ENCODE measurements at regions not wholly inside any gene's neighbourhood (a gene's known extent, or its start where the extent isn't known, plus 50 kb on each side); places are given as distances from the start of the nearest gene placed in this dataset.
A peak's percentile ranks its signal among the peaks of the same experiment; 100 is the strongest.

DNA sequence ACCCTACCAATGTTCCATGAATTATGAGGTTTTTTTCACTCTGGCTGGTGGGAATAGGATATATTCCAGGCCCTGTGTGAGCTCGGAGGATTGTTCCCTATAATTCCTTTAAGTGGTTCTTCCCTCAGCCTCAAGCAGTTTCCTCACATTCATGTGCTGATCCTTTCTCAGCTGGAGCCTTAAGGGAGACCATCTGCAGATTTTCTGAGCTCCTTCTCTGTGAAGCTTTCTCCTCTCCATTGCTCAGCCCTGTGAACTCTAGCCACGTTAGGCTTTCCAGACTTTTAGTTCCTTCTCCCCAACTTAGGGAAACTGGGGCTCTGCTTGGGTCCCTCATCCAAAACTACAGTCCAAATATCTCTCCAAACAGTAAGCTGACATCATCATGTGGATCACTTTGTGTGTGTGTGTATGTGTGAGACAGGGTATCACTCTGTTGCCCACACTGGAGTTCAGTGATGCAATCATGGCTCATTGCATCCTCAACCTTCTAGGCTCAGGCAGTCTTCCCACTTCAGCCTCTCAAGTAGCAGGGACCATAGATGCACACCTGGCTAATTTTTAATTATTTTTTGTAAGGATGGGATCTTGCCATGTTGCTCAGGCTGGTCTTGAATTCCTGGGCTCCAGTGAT lies 219.5 kb upstream of the OTX2 start:
- Histone ChIP-seq H3K9ac (ENCODE audit: low read depth, low read length) (no peak overlapping the region), H3K4me3 (ENCODE audit: low read length) (no peak overlapping the region)
- 17% methylated on average over 2 of the region's 2 CpGs for WGBS

DNA sequence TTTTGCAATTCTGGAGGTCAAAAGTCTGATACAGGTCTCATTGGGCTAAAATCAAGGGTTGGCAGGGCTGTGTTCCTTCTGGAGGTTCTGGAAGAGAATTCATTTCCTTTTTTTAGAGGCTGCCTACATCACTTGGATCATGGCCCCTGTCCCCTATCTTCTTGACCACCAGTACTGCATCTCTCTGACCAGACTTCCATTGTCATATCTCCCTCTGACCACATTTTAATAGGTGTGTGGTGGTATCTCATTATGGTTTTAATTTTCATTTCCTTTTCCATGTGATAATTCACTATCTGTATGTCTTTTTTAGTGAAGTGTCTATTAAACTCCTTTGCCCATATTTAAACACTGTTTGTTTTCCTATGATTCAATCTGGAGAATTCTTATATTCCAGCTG lies 215.2 kb upstream of the OTX2 start:
- no peak overlapping the region for H3K27ac ChIP-seq (ENCODE audit: low read depth, low read length)
- 0 out of 2 replicates have a peak, but pooled peaks cover 3% of the 10 kb centered on the region for H3K9me3 ChIP-seq (ENCODE audit: insufficient read depth, low read depth, low read length)
- peaks cover 19% of the 10 kb centered on the region for H3K4me1 ChIP-seq (ENCODE audit: insufficient read depth, low read length)
- H3K27me3 ChIP-seq (ENCODE audit: insufficient read depth, low read length) = no peaks in the 10 kb centered on the region
- no peak overlapping the region for H3K4me3 ChIP-seq (ENCODE audit: low read length)
- H3K36me3 ChIP-seq (ENCODE audit: insufficient read depth, low read length) = no peaks in the 10 kb centered on the region
- no peak overlapping the region for H3K9ac ChIP-seq (ENCODE audit: low read depth, low read length)

More for the DNA sequence above, 219.5 kb upstream of the OTX2 start:
- no peaks in the 10 kb centered on the region for H3K36me3 ChIP-seq (ENCODE audit: insufficient read depth, low read length)
- H3K4me1 ChIP-seq (ENCODE audit: insufficient read depth, low read length) = peaks cover 12% of the 10 kb centered on the region
- peak overlapping the region; percentile 62; the same call in 1 of the 2 replicates for H3K27ac ChIP-seq (ENCODE audit: low read depth, low read length)
- H3K9me3 ChIP-seq (ENCODE audit: insufficient read depth, low read depth, low read length) = peaks cover 9% of the 10 kb centered on the region; the same call in 1 of the 2 replicates
- no peaks in the 10 kb centered on the region for H3K27me3 ChIP-seq (ENCODE audit: insufficient read depth, low read length)

DNA sequence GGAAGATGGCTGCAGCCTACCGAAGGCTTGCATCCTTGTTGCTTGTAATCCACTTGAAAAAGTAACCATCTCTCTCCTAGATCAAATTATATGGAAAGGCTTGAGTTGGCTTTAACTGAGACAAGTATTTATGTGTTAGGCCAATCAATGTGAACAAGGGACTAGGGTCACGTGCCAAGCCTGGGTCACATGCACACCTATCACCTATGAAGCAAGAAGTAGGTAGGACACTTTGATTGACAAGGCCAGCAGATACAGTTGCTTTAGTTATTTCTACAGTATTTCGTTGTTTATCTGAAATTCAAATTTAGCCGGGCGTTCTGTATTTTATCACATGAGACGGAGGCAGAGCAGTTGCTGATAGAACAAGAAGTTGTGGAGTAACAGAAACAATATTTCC lies 212.3 kb upstream of the OTX2 start:
- 92% methylated on average over 6 of the region's 6 CpGs for WGBS
- no peak overlapping the region for H3K9ac ChIP-seq (ENCODE audit: low read depth, low read length)
- H3K9me3 ChIP-seq (ENCODE audit: insufficient read depth, low read depth, low read length) = 0 out of 2 replicates have a peak, but pooled peaks cover 3% of the 10 kb centered on the region
- H3K4me3 ChIP-seq (ENCODE audit: low read length) = no peak overlapping the region
- no peaks in the 10 kb centered on the region for H3K27me3 ChIP-seq (ENCODE audit: insufficient read depth, low read length)
- H3K27ac ChIP-seq (ENCODE audit: low read depth, low read length) = no peak overlapping the region
- H3K36me3 ChIP-seq (ENCODE audit: insufficient read depth, low read length) = no peaks in the 10 kb centered on the region
- H3K4me1 ChIP-seq (ENCODE audit: insufficient read depth, low read length) = peaks cover 7% of the 10 kb centered on the region; the same call in 1 of the 2 replicates

DNA sequence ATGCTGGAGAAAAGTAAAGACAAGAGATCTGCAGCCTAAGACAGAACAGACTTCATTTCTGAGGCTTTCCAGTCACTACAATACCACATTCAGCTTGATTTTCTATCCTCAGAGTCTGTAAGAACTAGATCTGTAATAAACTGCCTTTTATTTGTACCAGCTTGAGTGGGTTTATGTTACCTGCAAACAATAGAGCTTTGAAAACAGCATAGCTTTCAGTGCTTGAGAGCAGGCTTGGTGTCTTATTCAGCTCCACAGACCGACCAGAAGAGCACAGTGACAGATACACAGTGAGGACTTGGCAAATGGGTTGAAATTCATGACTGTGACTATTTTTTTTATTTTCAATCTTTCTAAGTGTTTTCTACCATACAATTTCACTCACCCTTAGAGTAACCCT lies 207.8 kb upstream of the OTX2 start:
- peaks cover 7% of the 10 kb centered on the region; the same call in 1 of the 2 replicates for H3K4me1 ChIP-seq (ENCODE audit: insufficient read depth, low read length)
- H3K4me3 ChIP-seq (ENCODE audit: low read length) = no peak overlapping the region
- no peak overlapping the region for H3K27ac ChIP-seq (ENCODE audit: low read depth, low read length)
- no peaks in the 10 kb centered on the region for H3K27me3 ChIP-seq (ENCODE audit: insufficient read depth, low read length)
- WGBS = 81% methylated on average over 1 of the region's 1 CpG
- H3K9ac ChIP-seq (ENCODE audit: low read depth, low read length) = no peak overlapping the region
- H3K9me3 ChIP-seq (ENCODE audit: insufficient read depth, low read depth, low read length) = peaks cover 14% of the 10 kb centered on the region
- H3K36me3 ChIP-seq (ENCODE audit: insufficient read depth, low read length) = no peaks in the 10 kb centered on the region

DNA sequence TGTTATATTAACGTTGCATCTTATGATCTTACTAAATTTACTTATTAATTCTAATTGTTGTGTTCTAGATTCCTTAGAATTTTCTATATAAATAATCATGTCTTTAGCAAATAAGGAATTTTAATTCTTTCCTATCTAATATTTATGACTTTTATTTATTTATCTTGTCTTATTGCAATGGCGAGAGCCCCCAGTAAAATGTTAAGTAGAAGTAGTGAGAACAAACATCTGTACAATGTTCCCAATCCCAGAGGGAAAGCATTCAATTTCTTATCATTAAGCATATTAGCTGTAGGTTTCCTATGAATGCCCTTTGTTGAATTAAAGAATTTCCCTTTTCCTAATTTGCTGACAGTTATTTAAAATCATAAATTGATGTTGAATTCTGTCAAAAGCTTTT lies 203.7 kb upstream of the OTX2 start:
- Histone ChIP-seq H3K36me3 (ENCODE audit: insufficient read depth, low read length) (no peaks in the 10 kb centered on the region), H3K27ac (ENCODE audit: low read depth, low read length) (no peak overlapping the region), H3K4me1 (ENCODE audit: insufficient read depth, low read length) (peaks cover 9% of the 10 kb centered on the region), H3K4me3 (ENCODE audit: low read length) (no peak overlapping the region), H3K27me3 (ENCODE audit: insufficient read depth, low read length) (no peaks in the 10 kb centered on the region), H3K9me3 (ENCODE audit: insufficient read depth, low read depth, low read length) (peaks cover 28% of the 10 kb centered on the region), H3K9ac (ENCODE audit: low read depth, low read length) (no peak overlapping the region)
- no CpG with 5 or more reads among the region's 2 CpGs for WGBS

DNA sequence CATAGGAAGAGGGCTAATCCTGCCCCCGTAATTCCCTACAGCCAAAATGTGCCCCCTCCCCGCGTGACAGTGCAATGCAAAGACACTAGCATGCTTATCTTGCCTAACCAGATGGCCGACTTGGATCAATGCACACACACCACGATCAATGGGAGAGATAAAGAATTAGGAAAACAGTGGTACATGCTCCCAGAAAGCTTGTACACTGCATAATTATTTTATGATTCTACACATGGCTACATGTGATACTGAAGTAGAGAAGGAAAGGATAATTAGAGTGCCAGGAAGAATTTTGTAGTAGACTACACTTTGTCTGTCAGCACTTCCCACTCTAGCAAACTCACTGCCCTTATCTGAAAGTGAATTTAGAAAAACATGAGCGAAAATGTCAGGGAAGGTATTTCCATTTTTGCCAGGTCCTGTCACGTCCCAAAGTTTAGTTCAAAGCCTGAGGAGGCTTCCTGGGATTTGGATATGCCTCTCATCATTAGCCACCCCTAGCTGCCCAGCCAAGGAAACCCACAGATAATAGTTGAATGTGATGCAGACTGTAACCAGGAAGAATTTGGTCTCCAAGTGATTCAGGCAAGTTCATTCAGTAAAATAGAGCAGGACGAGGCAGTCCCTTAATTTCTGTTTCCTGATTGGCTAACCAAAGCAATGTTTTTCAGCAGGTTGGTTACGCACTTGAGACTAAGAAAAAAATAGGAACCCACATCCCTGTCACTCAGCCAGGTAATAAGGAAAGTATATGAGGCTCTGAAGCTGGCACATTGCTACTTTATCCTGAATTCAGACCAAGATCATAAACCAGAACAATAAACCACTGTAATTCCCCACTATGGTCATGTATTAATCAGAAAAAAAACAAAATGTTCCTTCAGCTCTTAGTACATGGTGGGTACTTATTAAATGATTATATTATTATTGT lies 199.6 kb upstream of the OTX2 start:
- H3K4me3 ChIP-seq (ENCODE audit: low read length) = no peak overlapping the region
- peaks cover 21% of the 10 kb centered on the region for H3K4me1 ChIP-seq (ENCODE audit: insufficient read depth, low read length)
- H3K36me3 ChIP-seq (ENCODE audit: insufficient read depth, low read length) = no peaks in the 10 kb centered on the region
- H3K9me3 ChIP-seq (ENCODE audit: insufficient read depth, low read depth, low read length) = peaks cover 28% of the 10 kb centered on the region
- H3K9ac ChIP-seq (ENCODE audit: low read depth, low read length) = no peak overlapping the region
- H3K27me3 ChIP-seq (ENCODE audit: insufficient read depth, low read length) = no peaks in the 10 kb centered on the region
- H3K27ac ChIP-seq (ENCODE audit: low read depth, low read length) = no peak overlapping the region
- WGBS = 88% methylated on average over 9 of the region's 9 CpGs

DNA sequence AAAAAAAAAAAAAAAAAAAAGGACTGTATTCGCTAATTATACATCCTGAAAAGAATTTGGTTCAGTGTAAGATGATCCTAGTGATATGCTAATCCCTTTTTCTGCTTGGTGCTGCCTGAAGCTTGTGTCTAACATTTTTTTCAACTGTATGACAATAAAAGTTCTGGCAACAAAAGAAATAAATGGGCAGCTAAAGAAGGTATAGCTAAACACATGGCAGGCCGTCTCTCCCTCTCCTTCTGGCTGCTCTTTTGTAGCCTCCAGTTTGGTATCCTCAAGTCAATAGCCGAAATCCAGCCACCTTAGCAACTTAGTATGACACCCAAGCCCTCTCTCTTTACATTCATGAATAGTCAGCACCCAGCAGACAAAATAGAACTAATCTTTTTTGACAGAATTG lies 198.3 kb upstream of the OTX2 start:
- Histone ChIP-seq H3K27ac (ENCODE audit: low read depth, low read length) (no peak overlapping the region), H3K27me3 (ENCODE audit: insufficient read depth, low read length) (no peaks in the 10 kb centered on the region), H3K36me3 (ENCODE audit: insufficient read depth, low read length) (no peaks in the 10 kb centered on the region), H3K4me1 (ENCODE audit: insufficient read depth, low read length) (peaks cover 25% of the 10 kb centered on the region), H3K9ac (ENCODE audit: low read depth, low read length) (no peak overlapping the region), H3K9me3 (ENCODE audit: insufficient read depth, low read depth, low read length) (peaks cover 19% of the 10 kb centered on the region), H3K4me3 (ENCODE audit: low read length) (no peak overlapping the region)
- WGBS = 65% methylated on average over 3 of the region's 3 CpGs

DNA sequence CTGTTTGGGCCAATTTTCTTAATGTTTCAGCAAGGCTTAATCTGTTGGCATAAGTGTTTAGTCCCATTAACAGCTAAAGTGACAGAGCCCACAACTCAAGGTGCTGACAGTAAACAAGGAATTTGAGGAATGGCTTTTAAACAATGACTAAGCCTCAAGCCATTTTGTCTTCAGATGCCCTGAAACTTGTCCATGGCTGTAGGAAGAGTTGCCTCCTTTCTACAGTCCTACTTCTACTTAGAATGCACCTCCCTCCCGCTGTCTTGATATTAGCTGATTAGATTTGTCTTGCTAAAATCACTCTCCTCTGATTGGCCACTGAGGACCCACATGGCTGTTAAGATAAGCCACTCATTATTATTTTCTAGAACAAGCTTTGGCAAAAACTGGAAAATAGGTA lies 188.4 kb upstream of the OTX2 start:
- Histone ChIP-seq H3K36me3 (ENCODE audit: insufficient read depth, low read length) (no peaks in the 10 kb centered on the region), H3K27me3 (ENCODE audit: insufficient read depth, low read length) (no peaks in the 10 kb centered on the region), H3K4me1 (ENCODE audit: insufficient read depth, low read length) (peaks cover 34% of the 10 kb centered on the region), H3K9me3 (ENCODE audit: insufficient read depth, low read depth, low read length) (no peaks in the 10 kb centered on the region), H3K9ac (ENCODE audit: low read depth, low read length) (no peak overlapping the region), H3K4me3 (ENCODE audit: low read length) (no peak overlapping the region), H3K27ac (ENCODE audit: low read depth, low read length) (peak overlapping the region; percentile 53)
- WGBS = 25% methylated on average over 1 of the region's 1 CpG

DNA sequence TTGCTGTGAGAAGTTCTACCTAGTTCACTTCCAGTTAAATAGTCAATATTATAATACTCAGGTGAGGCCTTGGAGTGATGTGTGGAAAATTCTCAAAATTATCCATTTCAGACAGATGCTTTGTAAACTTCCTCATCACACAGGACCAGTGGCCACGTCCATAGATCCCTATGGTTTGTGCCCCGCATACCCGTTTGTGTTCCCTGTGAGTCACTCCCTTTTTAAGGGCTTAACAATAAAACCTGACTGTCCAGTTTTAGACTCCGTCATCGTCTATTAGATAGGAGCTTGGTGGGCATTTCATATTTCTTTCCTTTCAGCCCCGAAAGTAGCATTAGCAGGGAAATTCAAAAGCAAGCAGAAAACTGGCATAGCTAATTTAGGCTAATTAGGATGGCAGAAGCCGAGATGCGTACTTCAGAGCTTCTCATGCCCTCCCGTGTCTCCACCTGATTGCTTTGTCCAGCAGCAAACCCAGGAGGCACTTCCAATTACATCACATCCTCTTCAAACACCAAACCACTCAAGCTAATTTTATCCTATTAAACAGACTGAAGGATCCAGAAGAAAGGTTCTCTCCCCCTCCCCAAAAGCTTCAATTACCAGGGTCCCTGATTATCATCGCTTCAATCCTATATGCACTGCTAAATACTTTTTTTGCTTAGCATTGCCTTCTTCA lies 186.6 kb upstream of the OTX2 start:
- no peak overlapping the region for H3K4me3 ChIP-seq (ENCODE audit: low read length)
- no peaks in the 10 kb centered on the region for H3K27me3 ChIP-seq (ENCODE audit: insufficient read depth, low read length)
- H3K9me3 ChIP-seq (ENCODE audit: insufficient read depth, low read depth, low read length) = no peaks in the 10 kb centered on the region
- H3K9ac ChIP-seq (ENCODE audit: low read depth, low read length) = no peak overlapping the region
- 84% methylated on average over 10 of the region's 10 CpGs for WGBS
- no peak overlapping the region for H3K27ac ChIP-seq (ENCODE audit: low read depth, low read length)
- H3K36me3 ChIP-seq (ENCODE audit: insufficient read depth, low read length) = no peaks in the 10 kb centered on the region
- peaks cover 33% of the 10 kb centered on the region for H3K4me1 ChIP-seq (ENCODE audit: insufficient read depth, low read length)

DNA sequence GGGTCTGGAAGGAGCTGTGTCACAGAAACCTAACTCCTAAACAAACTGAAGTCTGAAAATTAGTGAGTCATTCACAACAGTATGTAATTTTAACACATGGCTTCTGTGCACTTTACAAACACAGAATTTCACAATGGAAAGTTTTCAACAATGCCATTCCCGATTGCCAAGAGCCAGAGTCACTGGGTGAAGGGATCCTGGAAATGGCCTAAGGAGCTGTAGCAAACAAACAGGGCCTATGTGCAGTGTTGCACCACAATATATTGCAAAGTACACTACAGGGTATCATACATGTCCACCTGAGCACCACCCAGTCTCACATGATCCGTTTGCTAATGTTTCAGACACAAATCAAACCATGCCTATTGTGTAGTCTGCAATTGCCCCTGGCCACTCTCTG lies 184.7 kb upstream of the OTX2 start:
- no peaks in the 10 kb centered on the region for H3K9me3 ChIP-seq (ENCODE audit: insufficient read depth, low read depth, low read length)
- WGBS = 95% methylated on average over 2 of the region's 2 CpGs
- H3K4me3 ChIP-seq (ENCODE audit: low read length) = no peak overlapping the region
- H3K4me1 ChIP-seq (ENCODE audit: insufficient read depth, low read length) = peaks cover 33% of the 10 kb centered on the region
- no peaks in the 10 kb centered on the region for H3K27me3 ChIP-seq (ENCODE audit: insufficient read depth, low read length)
- H3K9ac ChIP-seq (ENCODE audit: low read depth, low read length) = no peak overlapping the region
- no peaks in the 10 kb centered on the region for H3K36me3 ChIP-seq (ENCODE audit: insufficient read depth, low read length)
- no peak overlapping the region for H3K27ac ChIP-seq (ENCODE audit: low read depth, low read length)

DNA sequence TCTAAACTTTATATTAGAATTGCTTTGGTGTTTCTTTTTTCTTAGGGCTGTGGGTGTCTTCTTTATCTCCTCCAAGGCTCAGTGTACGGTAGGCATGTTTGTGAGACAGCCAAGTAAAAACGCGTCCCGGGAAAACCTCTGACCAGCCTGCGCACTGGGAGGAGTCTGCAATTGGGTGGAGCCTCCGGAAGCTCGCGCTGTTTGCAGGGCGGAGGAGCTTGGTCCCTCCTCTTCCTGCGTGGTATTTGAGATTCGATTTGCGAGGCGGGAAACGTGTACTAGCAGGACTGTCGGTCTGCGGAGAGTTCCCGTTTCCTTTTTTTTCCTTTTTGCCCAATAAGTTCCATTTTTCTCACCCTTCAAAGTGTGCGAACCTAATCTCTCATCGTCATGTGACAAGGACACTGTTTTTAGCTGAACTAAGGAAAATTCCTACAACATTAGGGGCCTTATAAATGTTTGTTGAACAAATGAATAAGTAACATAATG lies 182.1 kb upstream of the OTX2 start:
- 91% methylated on average over 19 of the region's 19 CpGs for WGBS

More for the DNA sequence above, 182.1 kb upstream of the OTX2 start:
- peaks cover 17% of the 10 kb centered on the region for H3K4me1 ChIP-seq (ENCODE audit: insufficient read depth, low read length)
- no peak overlapping the region for H3K27ac ChIP-seq (ENCODE audit: low read depth, low read length)
- no peaks in the 10 kb centered on the region for H3K9me3 ChIP-seq (ENCODE audit: insufficient read depth, low read depth, low read length)
- H3K27me3 ChIP-seq (ENCODE audit: insufficient read depth, low read length) = no peaks in the 10 kb centered on the region
- H3K9ac ChIP-seq (ENCODE audit: low read depth, low read length) = no peak overlapping the region
- no peak overlapping the region for H3K4me3 ChIP-seq (ENCODE audit: low read length)
- no peaks in the 10 kb centered on the region for H3K36me3 ChIP-seq (ENCODE audit: insufficient read depth, low read length)

Measured in HUES64 (cell line).